Stomach (tissue), 8 donors: ENCODE measurements at regions not wholly inside any gene's neighbourhood (a gene's known extent, or its start where the extent isn't known, plus 50 kb on each side); places are given as distances from the start of the nearest gene placed in this dataset.
A peak's percentile ranks its signal among the peaks of the same experiment; 100 is the strongest.

Experiments used
- DNase-seq, 2 donors: peaks; one replicate each; pipeline versions ENCODE4 v3.0.0 to v3.0.0-alpha.2; 2013 to 2019
- H3K27ac ChIP-seq, 5 donors: fragments of 200-600 bp in 4 of 5; sonication (generic) in 4 of 5; one replicate each; pipeline ENCODE4 v1.5.1; 2013 to 2019; ENCODE audit warnings: mild to moderate bottlenecking in 1 of 5, moderate library complexity in 1 of 5
- H3K27me3 ChIP-seq, 3 donors: fragments of 200-600 bp; sonication (generic); one replicate each; pipeline ENCODE4 v1.5.1; 2017 to 2019; ENCODE audit warnings: mixed run types in 1 of 3
- H3K36me3 ChIP-seq, 4 donors: fragments of 200-600 bp; sonication (generic); 1 replicate in 3 of 4; 2 replicates in 1 of 4; pipeline ENCODE4 v1.5.1; 2016 to 2019
- H3K4me1 ChIP-seq, 4 donors: fragments of 200-600 bp; sonication (generic); one replicate each; pipeline ENCODE4 v1.5.1; 2016 to 2019
- H3K4me3 ChIP-seq, 4 donors: fragments of 200-600 bp; sonication (generic) in 3 of 4; one replicate each; pipeline ENCODE4 v1.5.1; 2016 to 2019; ENCODE audit warnings: mild to moderate bottlenecking in 1 of 4
- H3K9me3 ChIP-seq, 4 donors: fragments of 200-600 bp; sonication (generic); one replicate each; pipeline ENCODE4 v1.5.1; 2016 to 2019
- CTCF ChIP-seq, 7 experiments: fragments of 450-650 bp in 4 of 7; fragments of 200-600 bp in 3 of 7; sonication (generic) in 3 of 7; IDR thresholded peaks; one replicate each; pipeline ENCODE4 v1.5.1; 2016 to 2019; ENCODE audit warnings: antibody characterized with exemption in 7 of 7, control low read depth in 2 of 7, mild to moderate bottlenecking in 1 of 7
- EP300 ChIP-seq: sonication (generic); formaldehyde crosslinking; IDR thresholded peaks from one replicate; pipeline ENCODE4 v1.6.1; 2017; ENCODE audit warnings: antibody characterized with exemption
- POLR2A ChIP-seq, 4 donors: fragments of 450-650 bp; IDR thresholded peaks; one replicate each; pipeline ENCODE4 v1.6.1; 2016; ENCODE audit warnings: antibody characterized with exemption in 4 of 4, control low read depth in 2 of 4, mild to moderate bottlenecking in 1 of 4, moderate library complexity in 1 of 4
- POLR2AphosphoS5 ChIP-seq, 3 donors: sonication (generic); formaldehyde crosslinking; IDR thresholded peaks; one replicate each; pipeline ENCODE4 v1.6.1; 2016; ENCODE audit warnings: antibody characterized with exemption in 3 of 3
- WGBS, 5 donors: extraction: QIAGEN DNeasy Blood & Tissue Kit in 3 of 5; methylation state at CpG; one replicate each; pipeline versions ENCODE4 v1.1.5 to v1.1.7; 2013 to 2018; 5-methylcytosine and 5-hydroxymethylcytosine counted together
- intact Hi-C: fragments of 100-400 bp; cut with DNase I; formaldehyde crosslinking; loops from one replicate; pipeline ENCODE4 v1.15.1; 2023; ENCODE audit warnings: low total_unique reads
- donor health status: healthy with polysubstance abuse.
- donor health status: Bipolar disorder and iron deficiency.
- donor health status: healthy.

GRCh38 chr7:3204526-3204925, 96.5 kb upstream of the SDK1 start:
- H3K27ac ChIP-seq = peak overlapping the region in 1 of 5 donors; percentile 71

GRCh38 chr7:3206101-3206500, 95.0 kb upstream of the SDK1 start:
- intact Hi-C loops = no loop called here
- TF ChIP-seq POLR2AphosphoS5 (IDR thresholded peaks at IDR 0.05) (no peak), EP300 (no peak), POLR2A (IDR thresholded peaks at IDR 0.05) (no peak), CTCF (IDR thresholded peaks at IDR 0.05) (no peak)
- Histone ChIP-seq H3K4me3 (no peak overlapping the region), H3K9me3 (peaks cover 0 to 4% (median 0%) of the 10 kb centered on the region in 4 donors), H3K36me3 (no peaks in the 10 kb centered on the region), H3K27me3 (no peaks in the 10 kb centered on the region), H3K27ac (no peak overlapping the region), H3K4me1 (peaks cover 0 to 13% (median 0%) of the 10 kb centered on the region in 4 donors)
- 66 to 81% (median 73%) methylated on average over 4 to 5 of the region's 5 CpGs for WGBS, 5 donors
- DNase-seq = no peak

More at GRCh38 chr7:3204526-3204925, 96.5 kb upstream of the SDK1 start:
- peaks cover 0 to 13% (median 0%) of the 10 kb centered on the region in 4 donors for H3K4me1 ChIP-seq
- no peak overlapping the region for H3K4me3 ChIP-seq
- intact Hi-C loops = no loop called here
- 89 to 94% (median 91%) methylated on average over 6 of the region's 6 CpGs for WGBS, 5 donors
- DNase-seq = no peak
- H3K27me3 ChIP-seq = no peaks in the 10 kb centered on the region
- peaks cover 0 to 4% (median 0%) of the 10 kb centered on the region in 4 donors for H3K9me3 ChIP-seq
- H3K36me3 ChIP-seq = no peaks in the 10 kb centered on the region
- TF ChIP-seq POLR2AphosphoS5 (IDR thresholded peaks at IDR 0.05) (no peak), CTCF (IDR thresholded peaks at IDR 0.05) (no peak), POLR2A (IDR thresholded peaks at IDR 0.05) (no peak), EP300 (no peak)

GRCh38 chr7:3206771-3207191, 94.3 kb upstream of the SDK1 start:
- intact Hi-C loops = no loop called here
- Histone ChIP-seq H3K4me1 (peaks cover 0 to 13% (median 0%) of the 10 kb centered on the region in 4 donors), H3K36me3 (no peaks in the 10 kb centered on the region), H3K27me3 (no peaks in the 10 kb centered on the region), H3K4me3 (no peak overlapping the region), H3K9me3 (peaks cover 0 to 4% (median 0%) of the 10 kb centered on the region in 4 donors), H3K27ac (no peak overlapping the region)
- WGBS, 5 donors = 79 to 90% (median 85%) methylated on average over 5 of the region's 5 CpGs
- TF ChIP-seq POLR2AphosphoS5 (IDR thresholded peaks at IDR 0.05) (no peak), CTCF (IDR thresholded peaks at IDR 0.05) (no peak), EP300 (no peak), POLR2A (IDR thresholded peaks at IDR 0.05) (no peak)
- DNase-seq = peak in 1 of 2 donors; percentile 35

- no peak overlapping the region for H3K27ac ChIP-seq
- WGBS, 5 donors = 54 to 68% (median 64%) methylated on average over 11 of the region's 11 CpGs
- no peaks in the 10 kb centered on the region for H3K36me3 ChIP-seq
- H3K4me1 ChIP-seq = peaks cover 0 to 13% (median 0%) of the 10 kb centered on the region in 4 donors
- no peak for DNase-seq
- TF ChIP-seq POLR2A (IDR thresholded peaks at IDR 0.05) = no peak
- TF ChIP-seq CTCF (IDR thresholded peaks at IDR 0.05) = no peak
- intact Hi-C loops = no loop called here
- peaks cover 0 to 4% (median 0%) of the 10 kb centered on the region in 4 donors for H3K9me3 ChIP-seq
- no peak overlapping the region for H3K4me3 ChIP-seq
- H3K27me3 ChIP-seq = no peaks in the 10 kb centered on the region
Measured at GRCh38 chr7:3207387-3207902, 93.6 kb upstream of the SDK1 start.
